ENCODE measurements at regions not wholly inside any gene's neighbourhood (a gene's known extent, or its start where the extent isn't known, plus 50 kb on each side); places are given as distances from the start of the nearest gene placed in this dataset.

DNA sequence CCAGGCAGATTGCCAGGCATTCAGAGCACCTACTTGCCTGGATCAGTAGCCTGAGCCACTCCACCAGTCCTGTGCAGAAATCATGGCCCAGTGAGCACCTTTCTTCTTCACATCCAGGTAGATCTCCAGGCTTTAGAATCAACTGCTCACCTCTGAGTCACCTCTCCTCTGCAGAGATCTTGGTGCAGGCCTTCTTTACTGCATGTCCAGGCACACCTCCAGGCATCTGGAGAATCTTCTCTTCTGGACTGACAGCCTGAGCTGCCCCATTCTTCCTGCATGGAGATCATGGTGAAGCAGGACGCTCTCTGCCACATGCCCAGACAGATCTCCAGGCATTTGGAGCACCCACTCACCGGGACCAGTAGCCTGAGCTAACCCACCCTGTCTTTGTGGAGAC lies 894.5 kb upstream of the MBL2 start:
- DNase-seq (ENCODE audit: low read depth, low spot score) (no peak), ATAC-seq (no peak)
- Histone ChIP-seq H3K27ac (ENCODE audit: low read depth, low read length) (no peak overlapping the region), H3K36me3 (ENCODE audit: control insufficient read depth in 1 of 2, insufficient read depth in 2 of 2, low read length in 2 of 2) (no peaks in the 10 kb centered on the region), H3K4me3 (replicated peaks in 1 of 2; ENCODE audit: low read depth in 1 of 2, low read length in 2 of 2) (no peak overlapping the region), H3K4me2 (ENCODE audit: low read length) (no peak overlapping the region), H3K9me2 (ENCODE audit: insufficient read depth) (no peaks in the 10 kb centered on the region), H3K27me3 (ENCODE audit: insufficient read depth, low read length) (no peaks in the 10 kb centered on the region), H3K9me3 (ENCODE audit: control insufficient read depth in 1 of 2, insufficient read depth in 1 of 2, low read depth in 1 of 2, low read length in 2 of 2) (peaks cover 13 to 14% of the 10 kb centered on the region in 2 experiments; a peak in 2 of 4 replicates), H2AFZ (ENCODE audit: low read depth, low read length, poor library complexity, severe bottlenecking) (no peak overlapping the region), H3K9ac (ENCODE audit: low read length) (no peak overlapping the region), H3K4me1 (ENCODE audit: control insufficient read depth in 1 of 2, insufficient read depth in 2 of 2, low read length in 2 of 2) (no peaks in the 10 kb centered on the region), H3K79me2 (ENCODE audit: insufficient read depth, low read length) (no peaks in the 10 kb centered on the region), H4K20me1 (ENCODE audit: insufficient read depth) (no peaks in the 10 kb centered on the region)
- ChIA-PET POLR2A (no interaction called here), RAD21 (ENCODE audit: low non-redundant PET in 1 of 2, low total read pairs in 2 of 2, uncharacterized antibody in 2 of 2, unreplicated experiment in 2 of 2) (no interaction called here), CTCF (no interaction called here)
- intact Hi-C loops (cut with micrococcal nuclease) = no loop called here
- no TSS peak for BruUV-seq (replicated peaks)
- no peak for TF ChIP-seq SIN3A (IDR thresholded peaks at IDR 0.05; ENCODE audit: low read depth)
- TF ChIP-seq ZNF274 (IDR thresholded peaks at IDR 0.05; ENCODE audit: low read depth, low read length) = no peak
- TF ChIP-seq FOSL1 (IDR thresholded peaks at IDR 0.05; ENCODE audit: low read depth) = no peak
- TF ChIP-seq, protein P1, sequence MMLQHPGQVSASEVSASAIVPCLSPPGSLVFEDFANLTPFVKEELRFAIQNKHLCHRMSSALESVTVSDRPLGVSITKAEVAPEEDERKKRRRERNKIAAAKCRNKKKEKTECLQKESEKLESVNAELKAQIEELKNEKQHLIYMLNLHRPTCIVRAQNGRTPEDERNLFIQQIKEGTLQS (IDR thresholded peaks at IDR 0.05) = no peak
- TF ChIP-seq, protein P2, sequence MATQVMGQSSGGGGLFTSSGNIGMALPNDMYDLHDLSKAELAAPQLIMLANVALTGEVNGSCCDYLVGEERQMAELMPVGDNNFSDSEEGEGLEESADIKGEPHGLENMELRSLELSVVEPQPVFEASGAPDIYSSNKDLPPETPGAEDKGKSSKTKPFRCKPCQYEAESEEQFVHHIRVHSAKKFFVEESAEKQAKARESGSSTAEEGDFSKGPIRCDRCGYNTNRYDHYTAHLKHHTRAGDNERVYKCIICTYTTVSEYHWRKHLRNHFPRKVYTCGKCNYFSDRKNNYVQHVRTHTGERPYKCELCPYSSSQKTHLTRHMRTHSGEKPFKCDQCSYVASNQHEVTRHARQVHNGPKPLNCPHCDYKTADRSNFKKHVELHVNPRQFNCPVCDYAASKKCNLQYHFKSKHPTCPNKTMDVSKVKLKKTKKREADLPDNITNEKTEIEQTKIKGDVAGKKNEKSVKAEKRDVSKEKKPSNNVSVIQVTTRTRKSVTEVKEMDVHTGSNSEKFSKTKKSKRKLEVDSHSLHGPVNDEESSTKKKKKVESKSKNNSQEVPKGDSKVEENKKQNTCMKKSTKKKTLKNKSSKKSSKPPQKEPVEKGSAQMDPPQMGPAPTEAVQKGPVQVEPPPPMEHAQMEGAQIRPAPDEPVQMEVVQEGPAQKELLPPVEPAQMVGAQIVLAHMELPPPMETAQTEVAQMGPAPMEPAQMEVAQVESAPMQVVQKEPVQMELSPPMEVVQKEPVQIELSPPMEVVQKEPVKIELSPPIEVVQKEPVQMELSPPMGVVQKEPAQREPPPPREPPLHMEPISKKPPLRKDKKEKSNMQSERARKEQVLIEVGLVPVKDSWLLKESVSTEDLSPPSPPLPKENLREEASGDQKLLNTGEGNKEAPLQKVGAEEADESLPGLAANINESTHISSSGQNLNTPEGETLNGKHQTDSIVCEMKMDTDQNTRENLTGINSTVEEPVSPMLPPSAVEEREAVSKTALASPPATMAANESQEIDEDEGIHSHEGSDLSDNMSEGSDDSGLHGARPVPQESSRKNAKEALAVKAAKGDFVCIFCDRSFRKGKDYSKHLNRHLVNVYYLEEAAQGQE (IDR thresholded peaks at IDR 0.05; ENCODE audit: low read depth) = no peak
- TF ChIP-seq, protein P3, sequence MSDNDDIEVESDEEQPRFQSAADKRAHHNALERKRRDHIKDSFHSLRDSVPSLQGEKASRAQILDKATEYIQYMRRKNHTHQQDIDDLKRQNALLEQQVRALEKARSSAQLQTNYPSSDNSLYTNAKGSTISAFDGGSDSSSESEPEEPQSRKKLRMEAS (IDR thresholded peaks at IDR 0.05) = no peak
- no peak for TF ChIP-seq POLR2A (IDR thresholded peaks at IDR 0.05; ENCODE audit: borderline replicate concordance, extremely low read depth, insufficient read depth, insufficient read length)
- TF ChIP-seq EZH2 (IDR thresholded peaks at IDR 0.05) = no peak
- TF ChIP-seq CEBPB (IDR thresholded peaks at IDR 0.05; ENCODE audit: low read depth) = no peak
- no peak for TF ChIP-seq TCF7L2 (IDR thresholded peaks at IDR 0.05; ENCODE audit: borderline replicate concordance, extremely low read depth, insufficient read depth, insufficient read length)
- TF ChIP-seq SP1 (IDR thresholded peaks at IDR 0.05; ENCODE audit: low read depth) = no peak
